Stomach (tissue), 8 donors: ENCODE measurements at regions not wholly inside any gene's neighbourhood (a gene's known extent, or its start where the extent isn't known, plus 50 kb on each side); places are given as distances from the start of the nearest gene placed in this dataset.

Experiments
- DNase-seq, 2 donors: peaks; one replicate each; pipeline versions ENCODE4 v3.0.0 to v3.0.0-alpha.2; 2013 to 2019
- H3K27ac ChIP-seq, 5 donors: fragments of 200-600 bp in 4 of 5; sonication (generic) in 4 of 5; one replicate each; pipeline ENCODE4 v1.5.1; 2013 to 2019; ENCODE audit warnings: mild to moderate bottlenecking in 1 of 5, moderate library complexity in 1 of 5
- H3K27me3 ChIP-seq, 3 donors: fragments of 200-600 bp; sonication (generic); one replicate each; pipeline ENCODE4 v1.5.1; 2017 to 2019; ENCODE audit warnings: mixed run types in 1 of 3
- H3K36me3 ChIP-seq, 4 donors: fragments of 200-600 bp; sonication (generic); 1 replicate in 3 of 4; 2 replicates in 1 of 4; pipeline ENCODE4 v1.5.1; 2016 to 2019
- H3K4me1 ChIP-seq, 4 donors: fragments of 200-600 bp; sonication (generic); one replicate each; pipeline ENCODE4 v1.5.1; 2016 to 2019
- H3K4me3 ChIP-seq, 4 donors: fragments of 200-600 bp; sonication (generic) in 3 of 4; one replicate each; pipeline ENCODE4 v1.5.1; 2016 to 2019; ENCODE audit warnings: mild to moderate bottlenecking in 1 of 4
- H3K9me3 ChIP-seq, 4 donors: fragments of 200-600 bp; sonication (generic); one replicate each; pipeline ENCODE4 v1.5.1; 2016 to 2019
- EP300 ChIP-seq: sonication (generic); formaldehyde crosslinking; IDR thresholded peaks from one replicate; pipeline ENCODE4 v1.6.1; 2017; ENCODE audit warnings: antibody characterized with exemption
- POLR2A ChIP-seq, 4 donors: fragments of 450-650 bp; IDR thresholded peaks; one replicate each; pipeline ENCODE4 v1.6.1; 2016; ENCODE audit warnings: antibody characterized with exemption in 4 of 4, control low read depth in 2 of 4, mild to moderate bottlenecking in 1 of 4, moderate library complexity in 1 of 4
- POLR2AphosphoS5 ChIP-seq, 3 donors: sonication (generic); formaldehyde crosslinking; IDR thresholded peaks; one replicate each; pipeline ENCODE4 v1.6.1; 2016; ENCODE audit warnings: antibody characterized with exemption in 3 of 3
- WGBS, 5 donors: extraction: QIAGEN DNeasy Blood & Tissue Kit in 3 of 5; methylation state at CpG; one replicate each; pipeline versions ENCODE4 v1.1.5 to v1.1.7; 2013 to 2018; 5-methylcytosine and 5-hydroxymethylcytosine counted together
- intact Hi-C: fragments of 100-400 bp; cut with DNase I; formaldehyde crosslinking; loops from one replicate; pipeline ENCODE4 v1.15.1; 2023; ENCODE audit warnings: low total_unique reads
- TF ChIP-seq, protein P1 (sequence below), 7 experiments: fragments of 450-650 bp in 4 of 7; fragments of 200-600 bp in 3 of 7; sonication (generic) in 3 of 7; IDR thresholded peaks; one replicate each; pipeline ENCODE4 v1.5.1; 2016 to 2019; ENCODE audit warnings: antibody characterized with exemption in 7 of 7, control low read depth in 2 of 7, mild to moderate bottlenecking in 1 of 7
- donor health status: healthy with polysubstance abuse.
- donor health status: Bipolar disorder and iron deficiency.
- donor health status: healthy.

DNA sequence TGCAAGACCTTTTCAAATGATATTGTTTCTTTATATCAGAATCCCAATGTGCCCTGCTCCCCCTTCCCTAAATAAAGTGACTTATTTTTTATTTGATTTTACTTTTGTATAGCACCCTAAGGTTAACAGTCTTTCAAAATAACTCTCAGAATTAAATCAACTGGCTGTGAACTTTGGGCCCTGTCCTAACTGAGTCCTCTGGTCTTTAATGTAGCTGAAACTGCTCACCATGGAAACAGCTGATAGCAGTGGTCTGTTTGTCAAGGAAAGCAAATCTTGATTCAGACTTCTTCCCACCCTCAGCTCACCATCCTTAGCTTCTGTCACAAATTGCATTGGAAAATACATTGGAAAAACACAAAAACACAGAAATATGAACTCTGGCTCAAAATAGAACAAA lies 105.2 kb upstream of the PRPS1L1 start:
- no peaks in the 10 kb centered on the region for H3K27me3 ChIP-seq
- no peak overlapping the region for H3K27ac ChIP-seq
- peak in 1 of 2 donors; percentile 32 for DNase-seq
- H3K36me3 ChIP-seq, result no peaks in the 10 kb centered on the region
- intact Hi-C loops, result no loop called here
- H3K9me3 ChIP-seq, result no peaks in the 10 kb centered on the region
- TF ChIP-seq, protein P1, sequence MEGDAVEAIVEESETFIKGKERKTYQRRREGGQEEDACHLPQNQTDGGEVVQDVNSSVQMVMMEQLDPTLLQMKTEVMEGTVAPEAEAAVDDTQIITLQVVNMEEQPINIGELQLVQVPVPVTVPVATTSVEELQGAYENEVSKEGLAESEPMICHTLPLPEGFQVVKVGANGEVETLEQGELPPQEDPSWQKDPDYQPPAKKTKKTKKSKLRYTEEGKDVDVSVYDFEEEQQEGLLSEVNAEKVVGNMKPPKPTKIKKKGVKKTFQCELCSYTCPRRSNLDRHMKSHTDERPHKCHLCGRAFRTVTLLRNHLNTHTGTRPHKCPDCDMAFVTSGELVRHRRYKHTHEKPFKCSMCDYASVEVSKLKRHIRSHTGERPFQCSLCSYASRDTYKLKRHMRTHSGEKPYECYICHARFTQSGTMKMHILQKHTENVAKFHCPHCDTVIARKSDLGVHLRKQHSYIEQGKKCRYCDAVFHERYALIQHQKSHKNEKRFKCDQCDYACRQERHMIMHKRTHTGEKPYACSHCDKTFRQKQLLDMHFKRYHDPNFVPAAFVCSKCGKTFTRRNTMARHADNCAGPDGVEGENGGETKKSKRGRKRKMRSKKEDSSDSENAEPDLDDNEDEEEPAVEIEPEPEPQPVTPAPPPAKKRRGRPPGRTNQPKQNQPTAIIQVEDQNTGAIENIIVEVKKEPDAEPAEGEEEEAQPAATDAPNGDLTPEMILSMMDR (IDR thresholded peaks at IDR 0.05), result no peak
- TF ChIP-seq EP300 (no peak), POLR2A (IDR thresholded peaks at IDR 0.05) (no peak), POLR2AphosphoS5 (IDR thresholded peaks at IDR 0.05) (no peak)
- H3K4me3 ChIP-seq, result no peak overlapping the region
- H3K4me1 ChIP-seq, result no peaks in the 10 kb centered on the region

DNA sequence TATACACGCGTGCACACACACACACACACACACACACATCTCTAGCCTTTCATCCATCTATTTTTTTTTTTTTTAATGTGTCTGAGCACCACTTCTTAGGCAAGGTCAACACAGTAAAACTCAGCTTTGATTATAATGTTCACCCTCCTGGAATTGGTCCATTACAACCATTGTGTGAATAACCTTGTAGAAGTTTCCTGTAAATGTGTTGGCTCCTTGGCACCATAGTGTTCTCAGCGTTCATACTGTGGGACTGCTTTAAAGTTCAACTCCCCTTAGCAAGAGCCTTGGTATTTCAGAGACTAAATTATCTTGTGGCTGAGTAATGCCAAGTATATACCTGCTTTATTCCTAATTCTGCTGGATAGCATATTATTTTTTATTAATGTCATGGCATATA lies 106.3 kb upstream of the PRPS1L1 start:
- no peaks in the 10 kb centered on the region for H3K4me1 ChIP-seq
- TF ChIP-seq, protein P1 (IDR thresholded peaks at IDR 0.05), result no peak
- TF ChIP-seq POLR2AphosphoS5 (IDR thresholded peaks at IDR 0.05) (no peak), EP300 (no peak), POLR2A (IDR thresholded peaks at IDR 0.05) (no peak)
- intact Hi-C loops, result no loop called here
- H3K36me3 ChIP-seq, result no peaks in the 10 kb centered on the region
- H3K9me3 ChIP-seq, result no peaks in the 10 kb centered on the region
- WGBS, 5 donors, result 61 to 84% (median 73%) methylated on average over 3 of the region's 3 CpGs
- DNase-seq, result no peak
- H3K27ac ChIP-seq, result no peak overlapping the region
- no peaks in the 10 kb centered on the region for H3K27me3 ChIP-seq
- H3K4me3 ChIP-seq, result no peak overlapping the region

DNA sequence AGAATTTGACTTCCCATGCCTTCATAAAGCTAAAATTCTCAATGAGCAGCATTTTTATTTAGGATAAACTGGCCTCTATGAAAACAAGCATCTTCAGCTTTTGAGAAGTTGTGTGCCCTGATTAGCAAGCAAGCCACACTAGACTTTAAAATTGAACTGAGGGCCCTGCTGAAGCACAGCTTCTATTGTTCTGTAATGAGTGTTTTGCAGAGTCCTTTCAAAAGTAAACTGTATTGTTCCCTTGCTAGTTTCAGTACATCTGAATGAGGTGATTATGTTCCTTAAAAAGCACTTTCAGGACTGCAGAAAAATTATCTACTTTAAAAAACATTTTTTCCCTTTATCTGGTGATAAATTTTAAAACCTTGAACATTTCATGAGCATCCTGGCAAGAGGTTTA lies 113.3 kb upstream of the PRPS1L1 start:
- Histone ChIP-seq H3K4me3 (no peak overlapping the region), H3K27me3 (no peaks in the 10 kb centered on the region), H3K36me3 (no peaks in the 10 kb centered on the region), H3K4me1 (no peaks in the 10 kb centered on the region), H3K9me3 (no peaks in the 10 kb centered on the region), H3K27ac (no peak overlapping the region)
- DNase-seq, result no peak
- intact Hi-C loops, result no loop called here
- TF ChIP-seq POLR2AphosphoS5 (IDR thresholded peaks at IDR 0.05), result no peak
- no peak for TF ChIP-seq EP300

DNA sequence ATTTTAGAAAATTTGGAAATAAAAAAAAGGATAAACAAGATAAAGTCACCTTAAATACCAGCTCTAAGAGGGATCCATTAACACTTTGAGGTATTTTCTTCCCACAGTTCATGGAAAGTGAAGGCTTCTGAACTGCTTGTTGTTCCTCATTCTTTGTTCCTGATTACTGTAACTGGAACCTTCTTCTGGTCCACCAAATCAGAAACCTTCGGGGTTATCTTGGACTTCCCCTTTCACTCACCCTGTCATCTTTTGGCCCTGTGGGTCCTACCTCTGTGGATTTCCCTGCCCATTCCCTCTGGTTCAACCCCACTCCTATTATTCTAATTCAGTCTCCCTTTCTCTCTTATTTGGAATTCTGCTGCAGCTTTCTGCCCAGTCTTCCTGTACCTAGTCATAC lies 116.5 kb upstream of the PRPS1L1 start:
- Histone ChIP-seq H3K9me3 (no peaks in the 10 kb centered on the region), H3K27ac (no peak overlapping the region), H3K4me3 (no peak overlapping the region), H3K4me1 (no peaks in the 10 kb centered on the region), H3K36me3 (no peaks in the 10 kb centered on the region), H3K27me3 (no peaks in the 10 kb centered on the region)
- DNase-seq, result no peak
- TF ChIP-seq EP300 (no peak), POLR2AphosphoS5 (IDR thresholded peaks at IDR 0.05) (no peak), POLR2A (IDR thresholded peaks at IDR 0.05) (no peak)
- TF ChIP-seq, protein P1 (IDR thresholded peaks at IDR 0.05), result no peak
- intact Hi-C loops, result no loop called here
- 20 to 58% (median 41%) methylated on average over 1 of the region's 1 CpG for WGBS, 5 donors

DNA sequence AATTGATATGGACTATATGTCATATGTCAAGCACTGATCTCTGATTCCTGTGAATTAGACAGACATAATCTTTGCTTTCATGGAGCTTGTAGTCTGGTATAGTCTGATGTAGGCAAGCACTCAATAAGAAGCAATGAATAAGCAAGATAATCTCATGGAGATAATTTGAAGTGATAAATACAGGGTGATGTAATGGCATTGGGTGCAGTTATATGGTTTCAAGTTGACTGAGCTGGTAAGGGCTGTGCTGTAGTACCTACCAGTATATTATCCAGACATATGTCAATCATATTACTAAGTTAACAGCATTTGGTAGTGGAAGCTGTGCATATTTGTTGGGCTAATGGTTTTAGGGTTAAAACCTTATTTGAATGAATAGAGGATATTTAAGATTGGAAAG lies 117.5 kb upstream of the PRPS1L1 start:
- DNase-seq, result no peak
- Histone ChIP-seq H3K27ac (no peak overlapping the region), H3K4me3 (no peak overlapping the region), H3K4me1 (no peaks in the 10 kb centered on the region), H3K27me3 (no peaks in the 10 kb centered on the region), H3K36me3 (no peaks in the 10 kb centered on the region), H3K9me3 (no peaks in the 10 kb centered on the region)
- TF ChIP-seq EP300 (no peak), POLR2A (IDR thresholded peaks at IDR 0.05) (no peak), POLR2AphosphoS5 (IDR thresholded peaks at IDR 0.05) (no peak)
- TF ChIP-seq, protein P1 (IDR thresholded peaks at IDR 0.05), result no peak
- intact Hi-C loops, result no loop called here
